Activated T-cell treated with anti-CD3 and anti-CD28 coated beads, Interleukin-2, amount 50 U/mL, for 4 hours (primary cell): ENCODE measurements at regions not wholly inside any gene's neighbourhood (a gene's known extent, or its start where the extent isn't known, plus 50 kb on each side); places are given as distances from the start of the nearest gene placed in this dataset.
"Not testable (repeated sequence)": the region's sequence is repeated elsewhere in the genome, so short reads cannot be mapped to it uniquely, and the experiment has no call there.

ENCODE experiments used
- ATAC-seq, 2 donors: fragments of 200-7000 bp; cut with Tn5 transposase; one replicate each; pipeline ENCODE4 v1.10.0; 2021
- DNase-seq: peaks from one replicate; pipeline ENCODE4 v3.0.0-alpha.2; 2020
- H3K27me3 Mint-ChIP-seq: one replicate; pipeline ENCODE4 v1.8.0; 2021; ENCODE audit warnings: low read depth, mixed read lengths
- H3K36me3 Mint-ChIP-seq: one replicate; pipeline ENCODE4 v1.8.0; 2022; ENCODE audit warnings: mixed read lengths; ENCODE audit not compliant: insufficient read depth
- H3K4me1 Mint-ChIP-seq: one replicate; pipeline ENCODE4 v1.8.0; 2021; ENCODE audit warnings: low read depth, mixed read lengths
- H3K4me3 Mint-ChIP-seq: one replicate; pipeline ENCODE4 v1.8.0; 2021; ENCODE audit warnings: mild to moderate bottlenecking, moderate library complexity, mixed read lengths
- H3K9me3 Mint-ChIP-seq: one replicate; pipeline ENCODE4 v1.8.0; 2021; ENCODE audit warnings: mixed read lengths

DNA sequence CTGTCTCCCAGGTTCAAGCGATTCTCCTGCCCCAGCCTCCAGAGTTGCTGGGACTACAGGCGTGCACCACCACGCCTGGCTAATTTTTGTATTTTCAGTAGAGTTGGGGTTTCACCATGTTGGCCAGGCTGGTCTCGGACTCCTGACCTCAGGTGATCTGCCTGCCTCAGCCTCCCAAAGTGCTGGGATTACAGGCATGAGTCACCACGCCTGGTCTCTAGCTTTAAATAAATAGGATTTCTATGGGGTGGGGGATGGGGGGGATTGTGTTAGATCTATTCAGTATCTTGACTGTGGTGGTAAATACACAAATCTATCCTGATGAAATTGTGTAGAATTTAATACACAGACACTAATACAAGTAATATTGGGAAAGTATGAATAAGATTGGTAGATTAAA, 102.4 kb upstream of the STX18 start:
- not testable (repeated sequence) for H3K36me3 Mint-ChIP-seq, H3K27me3 Mint-ChIP-seq, H3K9me3 Mint-ChIP-seq, DNase-seq, H3K4me3 Mint-ChIP-seq, ATAC-seq, H3K4me1 Mint-ChIP-seq

DNA sequence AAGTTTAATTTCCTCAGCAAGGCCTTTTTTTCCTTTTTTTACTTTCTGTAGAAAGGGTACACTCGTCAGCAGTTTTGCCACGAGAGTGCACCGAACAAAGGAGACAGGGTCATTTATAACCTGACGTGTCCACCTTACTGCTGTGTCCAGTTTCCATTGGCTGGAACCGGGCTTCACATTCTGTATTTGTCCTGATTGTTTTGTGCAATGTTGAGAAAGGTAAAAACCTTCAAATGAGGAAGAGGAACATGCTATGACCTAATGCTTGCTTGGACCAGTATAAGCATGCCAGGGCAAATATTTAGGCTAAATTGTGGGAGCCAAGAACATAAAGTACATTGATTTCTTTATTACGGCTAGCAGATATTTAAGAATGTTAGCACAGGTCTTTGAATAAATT, 101.9 kb upstream of the STX18 start:
- ATAC-seq, H3K36me3 Mint-ChIP-seq: not testable (repeated sequence)

DNA sequence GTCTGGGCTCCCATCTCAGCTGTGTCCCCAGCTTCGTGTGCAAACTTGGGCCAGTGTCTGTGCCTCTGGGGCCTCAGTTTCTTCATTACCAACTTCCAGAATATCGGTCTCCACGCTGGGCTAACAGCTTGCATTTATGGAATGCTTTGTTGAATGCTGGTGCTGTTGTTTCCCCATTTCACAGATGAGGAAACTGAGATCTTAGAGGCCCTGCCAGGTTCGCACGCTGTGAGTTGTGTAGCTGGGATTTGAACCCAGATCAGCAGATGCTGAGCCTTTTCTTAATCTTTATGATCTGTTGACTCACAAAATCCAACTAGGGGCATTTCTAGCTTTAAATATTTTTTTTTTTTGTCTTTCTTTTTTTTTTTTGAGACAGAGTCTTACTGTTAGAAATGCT, 101.5 kb upstream of the STX18 start:
- ATAC-seq: no peak
- peaks cover 8% of the 10 kb centered on the region for H3K36me3 Mint-ChIP-seq
- DNase-seq: no peak
- no peaks in the 10 kb centered on the region for H3K4me1 Mint-ChIP-seq
- H3K27me3 Mint-ChIP-seq: no peaks in the 10 kb centered on the region
- H3K9me3 Mint-ChIP-seq: no peaks in the 10 kb centered on the region
- H3K4me3 Mint-ChIP-seq: no peak overlapping the region

More for the DNA sequence above, 101.9 kb upstream of the STX18 start:
- not testable (repeated sequence) for H3K9me3 Mint-ChIP-seq, H3K4me3 Mint-ChIP-seq, H3K4me1 Mint-ChIP-seq, DNase-seq, H3K27me3 Mint-ChIP-seq

DNA sequence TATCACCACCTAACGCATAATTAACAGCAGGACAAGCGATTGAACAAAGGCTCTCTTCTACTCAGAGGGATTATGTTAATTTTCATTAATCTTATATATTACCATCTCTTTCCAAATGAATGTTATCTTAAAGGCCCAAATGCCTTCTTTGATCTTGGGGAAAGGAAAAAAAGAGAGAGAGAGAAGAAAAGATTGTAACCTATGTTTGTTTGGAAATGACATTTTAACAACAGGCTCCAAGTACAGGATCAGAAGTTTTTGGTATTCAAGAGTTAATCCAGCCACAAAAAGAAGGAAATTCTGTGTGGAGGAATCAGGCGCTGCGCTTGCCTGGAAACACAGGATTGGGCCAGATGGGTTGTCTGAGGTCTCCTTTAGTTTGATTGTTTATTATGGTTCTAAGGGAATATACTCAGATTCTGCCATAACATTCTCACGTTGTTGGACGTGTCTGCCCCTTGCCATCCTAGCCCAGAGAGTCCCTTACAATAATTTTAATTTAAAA, 100.7 kb upstream of the STX18 start:
- Mint-ChIP-seq H3K36me3 (peaks cover 7% of the 10 kb centered on the region), H3K4me3 (no peak overlapping the region), H3K27me3 (no peaks in the 10 kb centered on the region)

DNA sequence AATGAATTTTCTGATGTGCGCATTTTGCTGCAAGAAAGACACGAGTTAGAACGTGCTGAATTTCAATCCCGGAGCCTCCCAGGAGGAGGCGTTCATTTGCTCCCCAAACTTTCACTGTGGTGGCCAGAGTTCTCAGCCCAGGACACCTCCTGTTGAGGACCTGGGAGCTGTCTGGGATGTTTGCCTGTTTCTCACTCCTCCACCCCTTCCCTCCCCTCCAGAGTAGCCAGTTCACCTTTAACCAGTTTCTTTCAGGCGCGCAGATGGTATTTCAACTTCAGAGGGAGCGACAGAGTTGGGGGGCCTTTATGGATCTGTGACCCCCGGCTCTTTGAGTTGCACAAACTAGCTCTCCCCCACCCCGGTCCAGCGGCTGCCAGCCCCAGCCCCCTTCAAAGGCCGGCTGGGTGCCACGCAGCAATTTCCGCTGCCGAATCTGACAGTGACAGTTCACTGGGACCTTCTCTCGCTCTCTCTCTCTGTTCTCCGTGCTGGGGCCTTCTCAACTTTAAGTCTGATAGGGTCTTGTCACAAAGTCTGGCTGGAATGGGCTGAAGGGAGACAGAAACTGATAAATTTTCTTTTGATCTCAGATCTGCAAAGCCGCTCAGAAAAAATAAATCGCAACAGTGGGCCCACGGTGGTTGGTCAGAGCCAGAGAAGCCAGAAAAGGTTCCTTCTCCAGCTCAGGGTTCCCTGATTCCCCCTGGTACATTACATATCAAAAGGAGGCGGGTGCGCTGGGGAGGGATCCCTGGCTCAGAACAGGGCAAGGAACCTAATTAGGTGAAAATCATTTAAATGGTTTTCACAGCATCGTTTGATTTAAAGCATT, 100.0 kb upstream of the STX18 start:
- Mint-ChIP-seq H3K9me3 (no peaks in the 10 kb centered on the region), H3K36me3 (peaks cover 7% of the 10 kb centered on the region), H3K4me3 (no peak overlapping the region), H3K4me1 (no peaks in the 10 kb centered on the region), H3K27me3 (no peaks in the 10 kb centered on the region)
- DNase-seq: no peak
- ATAC-seq: no peak

More for the DNA sequence above, 100.7 kb upstream of the STX18 start:
- ATAC-seq (no peak), DNase-seq (no peak)
- Mint-ChIP-seq H3K9me3 (no peaks in the 10 kb centered on the region), H3K4me1 (no peaks in the 10 kb centered on the region)

DNA sequence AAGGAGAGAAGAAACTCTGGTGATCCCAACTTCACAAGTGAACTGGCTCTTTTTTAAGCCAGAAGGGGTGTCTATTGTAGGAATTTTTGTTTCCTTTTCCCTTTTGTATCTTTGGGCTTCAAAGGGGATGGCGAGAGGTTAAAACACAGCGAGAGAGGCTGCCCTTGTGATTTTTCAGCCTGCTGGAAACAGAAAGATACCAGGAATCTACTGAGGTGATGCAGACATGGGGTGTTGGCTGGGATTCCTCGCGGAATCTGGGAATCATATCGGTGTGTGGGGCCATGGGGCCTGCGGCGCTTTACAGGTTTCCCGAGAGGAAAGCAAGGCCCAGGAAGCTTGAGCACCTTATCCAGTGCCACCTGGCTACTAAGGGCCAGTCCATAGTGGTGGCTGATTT, 99.4 kb upstream of the STX18 start:
- H3K36me3 Mint-ChIP-seq: peaks cover 10% of the 10 kb centered on the region
- no peaks in the 10 kb centered on the region for H3K27me3 Mint-ChIP-seq
- H3K4me3 Mint-ChIP-seq: no peak overlapping the region
- no peak for DNase-seq
- H3K9me3 Mint-ChIP-seq: no peaks in the 10 kb centered on the region
- no peaks in the 10 kb centered on the region for H3K4me1 Mint-ChIP-seq
- no peak for ATAC-seq

DNA sequence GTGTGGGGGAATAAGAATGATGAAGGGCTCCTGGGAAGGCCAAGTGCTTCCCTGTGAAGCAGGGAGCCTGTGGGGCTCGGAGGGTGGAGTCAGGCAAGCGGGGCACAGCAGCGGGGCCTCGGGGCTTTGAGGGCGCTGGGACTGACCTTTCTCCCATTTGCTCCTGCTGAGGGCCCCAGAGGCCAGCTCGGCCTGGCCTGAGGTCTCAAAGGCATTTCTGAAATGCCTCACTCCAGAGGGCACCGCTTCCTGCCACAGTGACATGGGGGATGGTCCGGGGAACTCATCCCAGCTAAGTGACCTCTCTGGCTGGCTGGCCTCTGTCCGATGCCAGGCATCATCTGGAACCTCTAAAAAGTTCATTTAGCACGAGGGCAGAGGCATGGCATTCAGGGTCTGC, 98.8 kb upstream of the STX18 start:
- H3K9me3 Mint-ChIP-seq: no peaks in the 10 kb centered on the region
- no peaks in the 10 kb centered on the region for H3K4me1 Mint-ChIP-seq
- ATAC-seq (no peak), DNase-seq (no peak)
- H3K36me3 Mint-ChIP-seq: peaks cover 12% of the 10 kb centered on the region
- H3K27me3 Mint-ChIP-seq: no peaks in the 10 kb centered on the region
- no peak overlapping the region for H3K4me3 Mint-ChIP-seq

DNA sequence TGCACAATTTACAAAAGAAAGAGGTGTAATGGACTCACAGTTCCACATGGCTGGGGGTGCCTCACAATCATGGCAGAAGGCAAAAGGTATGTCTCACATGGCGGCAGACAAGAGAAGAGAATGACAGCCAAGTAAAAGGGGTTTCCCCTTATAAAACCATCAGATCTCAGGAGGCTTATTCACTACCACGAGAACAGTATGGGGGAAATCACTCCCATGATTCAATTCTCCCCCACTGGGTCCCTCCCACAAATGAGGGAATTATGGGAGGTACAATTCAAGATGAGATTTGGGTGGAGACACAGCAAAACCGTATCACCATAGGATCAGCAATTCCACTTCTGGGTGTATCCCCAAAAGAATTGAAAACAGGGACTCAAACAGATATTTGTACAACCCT, 97.5 kb upstream of the STX18 start:
- Mint-ChIP-seq H3K27me3 (no peaks in the 10 kb centered on the region), H3K9me3 (no peaks in the 10 kb centered on the region), H3K36me3 (peaks cover 12% of the 10 kb centered on the region), H3K4me1 (no peaks in the 10 kb centered on the region), H3K4me3 (no peak overlapping the region)
- DNase-seq (no peak), ATAC-seq (no peak)

DNA sequence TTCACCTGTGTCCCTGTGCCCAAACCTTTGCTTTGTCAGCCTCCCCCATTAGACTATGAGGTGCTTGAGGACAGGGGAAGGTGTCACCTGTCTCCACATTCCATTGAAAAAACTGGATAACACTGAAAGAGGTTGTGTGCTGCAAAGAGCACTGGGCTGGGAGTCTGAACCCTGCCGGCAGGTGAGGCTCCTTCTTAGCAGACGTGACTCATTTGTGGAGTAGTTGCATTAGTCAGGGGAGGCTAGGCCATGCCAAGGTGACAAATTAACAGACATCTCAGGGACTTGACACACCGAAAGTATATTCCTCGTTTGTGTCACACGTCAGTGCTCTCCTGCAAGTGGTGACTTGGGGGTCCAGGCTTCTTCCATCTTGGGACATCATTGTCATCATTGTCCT, 95.9 kb upstream of the STX18 start:
- Mint-ChIP-seq H3K36me3 (peaks cover 19% of the 10 kb centered on the region), H3K4me3 (no peak overlapping the region), H3K27me3 (no peaks in the 10 kb centered on the region), H3K4me1 (no peaks in the 10 kb centered on the region), H3K9me3 (no peaks in the 10 kb centered on the region)
- ATAC-seq (peak; percentile 43 to 78), DNase-seq (no peak)

DNA sequence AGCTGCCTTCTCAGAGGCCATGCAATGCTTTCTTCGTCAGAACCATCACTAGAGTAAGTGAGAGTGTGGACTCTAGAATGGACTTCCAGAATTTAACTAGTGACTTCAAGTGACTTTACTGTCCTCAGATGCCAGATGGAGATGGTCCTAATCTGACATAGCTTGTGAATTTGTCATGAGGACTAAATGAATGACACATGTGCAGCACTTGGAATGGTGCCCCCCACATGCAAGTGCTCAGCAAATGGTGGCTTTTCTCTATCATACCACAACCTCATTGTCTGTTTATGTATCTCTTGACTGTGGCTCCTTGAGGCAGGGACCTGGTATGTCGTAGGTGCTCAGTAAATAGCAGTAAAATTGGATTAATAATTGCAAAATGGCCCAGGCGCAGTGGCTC, 91.6 kb upstream of the STX18 start:
- Mint-ChIP-seq H3K9me3 (peaks cover 7% of the 10 kb centered on the region), H3K4me1 (peaks cover 2% of the 10 kb centered on the region), H3K36me3 (peaks cover 20% of the 10 kb centered on the region), H3K27me3 (no peaks in the 10 kb centered on the region), H3K4me3 (no peak overlapping the region)
- ATAC-seq (no peak), DNase-seq (no peak)

DNA sequence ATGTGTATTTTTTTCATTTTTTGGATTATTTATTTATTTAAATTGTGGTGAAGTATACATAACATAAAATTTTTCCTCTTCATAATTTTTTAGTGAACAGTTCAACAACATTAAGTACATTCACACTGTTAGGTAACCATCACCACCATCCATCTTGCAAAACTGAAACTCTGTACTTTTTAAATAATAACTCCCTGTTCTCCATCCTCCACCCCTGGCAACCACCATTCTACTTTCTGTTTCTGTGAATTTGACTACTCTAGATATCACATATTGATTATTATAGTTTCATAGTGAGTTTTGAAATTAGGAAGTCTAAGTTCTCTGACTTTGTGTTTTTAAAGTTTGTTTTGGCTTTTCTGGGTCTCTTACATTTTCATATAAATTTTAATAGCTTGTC, 89.3 kb upstream of the STX18 start:
- Mint-ChIP-seq H3K9me3 (peaks cover 7% of the 10 kb centered on the region), H3K4me1 (peaks cover 2% of the 10 kb centered on the region), H3K36me3 (peaks cover 14% of the 10 kb centered on the region), H3K4me3 (no peak overlapping the region), H3K27me3 (no peaks in the 10 kb centered on the region)
- DNase-seq (no peak), ATAC-seq (peak in 1 of 2 donors; percentile 62)

DNA sequence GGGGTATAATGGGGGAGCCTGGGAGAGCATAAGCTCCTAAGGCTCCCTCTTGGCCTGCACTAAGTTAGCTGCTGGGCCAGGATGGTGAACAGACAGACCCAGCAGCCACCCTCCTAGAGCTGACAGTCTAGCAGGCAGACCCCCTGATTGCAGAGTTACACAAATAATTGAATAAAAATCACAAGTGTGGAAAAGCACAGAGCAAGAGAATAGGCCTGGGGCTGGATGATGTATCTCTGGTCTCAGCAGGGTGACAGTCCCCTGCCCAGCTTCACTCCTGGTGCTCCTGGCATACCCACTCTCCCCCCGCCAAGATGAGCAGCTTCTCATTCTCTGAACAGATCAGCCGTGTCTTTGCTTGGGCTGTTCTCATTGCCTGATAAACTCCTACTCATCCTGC, 86.1 kb upstream of the STX18 start:
- ATAC-seq (no peak), DNase-seq (no peak)
- H3K4me1 Mint-ChIP-seq: peaks cover 2% of the 10 kb centered on the region
- no peak overlapping the region for H3K4me3 Mint-ChIP-seq
- peaks cover 8% of the 10 kb centered on the region for H3K36me3 Mint-ChIP-seq
- H3K9me3 Mint-ChIP-seq: peaks cover 7% of the 10 kb centered on the region
- no peaks in the 10 kb centered on the region for H3K27me3 Mint-ChIP-seq

DNA sequence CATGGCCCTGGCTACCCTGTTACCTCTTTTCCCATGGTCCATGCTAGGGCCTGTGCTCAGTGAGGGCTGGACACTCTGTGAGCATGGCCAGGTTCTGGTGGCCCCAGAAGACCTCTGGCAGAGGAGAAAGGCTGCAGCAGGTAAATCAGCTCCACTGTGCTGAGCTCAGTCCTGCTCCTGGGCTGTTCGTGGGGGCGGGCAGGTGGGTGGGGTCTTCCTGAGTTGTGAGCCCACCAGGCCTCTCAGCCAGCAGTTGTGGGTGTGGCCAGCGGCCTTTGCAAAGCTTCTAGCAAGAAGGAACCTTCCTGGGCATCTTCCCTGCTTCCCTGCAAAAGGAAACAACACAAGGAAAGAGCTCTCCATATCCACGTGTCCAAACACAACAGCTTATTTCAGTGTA, 85.3 kb upstream of the STX18 start:
- no peak for DNase-seq
- Mint-ChIP-seq H3K4me1 (peaks cover 2% of the 10 kb centered on the region), H3K36me3 (peaks cover 5% of the 10 kb centered on the region), H3K9me3 (peaks cover 7% of the 10 kb centered on the region), H3K4me3 (no peak overlapping the region), H3K27me3 (no peaks in the 10 kb centered on the region)
- no peak for ATAC-seq

DNA sequence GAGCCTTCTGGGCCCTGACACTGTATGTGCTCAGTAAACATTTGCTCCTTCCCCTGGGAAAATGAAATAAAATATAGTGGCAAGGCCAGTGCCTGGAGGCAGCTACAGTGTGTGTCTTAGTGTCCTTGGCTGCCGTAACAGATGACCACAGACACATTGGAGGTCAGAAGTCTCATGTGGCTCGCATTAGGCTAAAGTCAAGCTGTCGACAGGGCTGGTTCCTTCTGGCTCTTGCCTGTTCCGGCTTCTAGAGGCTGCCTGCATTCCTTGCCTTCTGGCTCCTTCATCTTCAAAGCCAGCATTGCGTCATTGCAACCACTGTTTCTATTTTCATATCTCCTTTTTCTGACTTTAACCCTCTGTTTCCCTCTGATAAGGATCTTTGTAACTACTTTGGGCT, 83.6 kb upstream of the STX18 start:
- H3K27me3 Mint-ChIP-seq: no peaks in the 10 kb centered on the region
- ATAC-seq (no peak), DNase-seq (no peak)
- peaks cover 7% of the 10 kb centered on the region for H3K9me3 Mint-ChIP-seq
- no peak overlapping the region for H3K4me3 Mint-ChIP-seq
- H3K4me1 Mint-ChIP-seq: no peaks in the 10 kb centered on the region
- H3K36me3 Mint-ChIP-seq: peaks cover 5% of the 10 kb centered on the region

DNA sequence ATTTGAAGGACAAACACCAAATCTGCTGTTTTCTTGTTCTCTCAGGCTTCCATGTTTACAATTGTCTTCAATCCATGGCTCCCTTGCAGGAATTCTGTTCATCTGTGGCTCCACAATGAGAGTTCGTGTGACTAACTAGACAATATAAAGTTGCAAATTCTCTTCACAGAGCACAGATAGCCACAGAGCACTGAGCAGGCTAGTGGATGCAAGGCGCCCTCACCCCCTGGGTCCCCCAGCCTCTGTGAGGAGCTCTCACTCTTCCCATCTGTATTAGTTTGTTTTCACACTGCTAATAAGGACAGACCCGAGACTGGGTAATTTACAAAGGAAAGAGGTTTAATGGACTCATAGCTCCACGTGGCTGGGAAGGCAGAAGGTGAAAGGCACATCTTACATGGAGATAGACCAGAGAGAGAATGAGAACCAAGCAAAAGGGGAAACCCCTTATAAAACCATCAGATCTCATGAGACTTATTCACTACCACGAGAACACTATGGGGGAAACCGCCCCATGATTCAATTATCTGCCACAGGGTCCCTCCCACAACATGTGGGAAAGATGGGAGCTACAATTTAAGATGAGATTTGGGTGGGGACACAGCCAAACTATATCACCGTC, 82.5 kb upstream of the STX18 start:
- Mint-ChIP-seq H3K4me3 (no peak overlapping the region), H3K36me3 (peaks cover 4% of the 10 kb centered on the region), H3K9me3 (peaks cover 6% of the 10 kb centered on the region), H3K4me1 (no peaks in the 10 kb centered on the region), H3K27me3 (no peaks in the 10 kb centered on the region)
- no peak for DNase-seq
- peak in 1 of 2 donors; percentile 25 for ATAC-seq
